Hematopoietic multipotent progenitor cell treated with erythropoietin and hydrocortisone succinate and interleukin-3 and kit ligand, for 4 days (in vitro differentiated cells): ENCODE measurements at regions not wholly inside any gene's neighbourhood (a gene's known extent, or its start where the extent isn't known, plus 50 kb on each side); places are given as distances from the start of the nearest gene placed in this dataset.
"Not testable (repeated sequence)": the region's sequence is repeated elsewhere in the genome, so short reads cannot be mapped to it uniquely, and the experiment has no call there.

Experiments used
- DNase-seq: peaks from one replicate; pipeline ENCODE4 v3.0.0-alpha.2; 2015

DNA sequence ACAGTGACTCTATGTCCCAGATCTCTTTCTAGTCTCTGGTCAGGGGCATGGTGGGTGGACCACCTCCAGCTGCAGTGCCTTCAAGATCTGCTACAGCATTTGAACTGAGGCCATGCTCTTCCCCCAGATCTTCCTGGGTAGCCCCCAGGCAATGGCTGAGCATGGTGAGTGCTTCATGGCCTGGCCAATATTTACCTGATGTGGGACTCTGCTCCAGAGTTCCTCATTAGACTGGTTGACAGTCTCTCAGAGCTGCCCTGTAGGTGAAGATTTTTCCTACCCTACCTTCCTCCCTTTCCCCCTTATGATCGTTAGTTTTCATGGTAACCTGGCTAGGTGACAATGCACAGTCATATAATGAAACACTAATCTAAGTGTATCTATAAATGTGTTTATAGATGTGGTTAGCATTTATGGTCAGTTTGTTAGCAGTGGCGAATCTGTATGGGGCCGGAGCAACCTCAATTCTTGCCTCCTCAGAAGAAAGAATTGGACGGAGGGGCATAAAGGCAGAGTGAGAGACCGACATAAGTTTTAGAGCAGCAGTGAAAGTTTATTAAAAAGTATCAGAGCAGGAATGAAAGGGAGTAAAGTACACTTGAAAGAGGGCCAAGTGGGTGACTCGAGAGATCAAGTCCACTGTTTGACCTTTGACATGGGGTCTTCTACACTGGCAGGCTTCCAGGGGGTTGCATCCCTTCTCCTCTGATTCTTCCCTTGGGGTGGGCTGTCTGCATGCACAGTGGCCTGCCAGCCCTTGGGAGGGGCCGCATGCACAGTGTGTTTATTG is 256.3 kb downstream of the CD83 start:
- no peak for DNase-seq

- peak; percentile 71 for DNase-seq
Observed at GRCh38 chr6:14375930-14376329, 258.4 kb downstream of the CD83 start.

DNA sequence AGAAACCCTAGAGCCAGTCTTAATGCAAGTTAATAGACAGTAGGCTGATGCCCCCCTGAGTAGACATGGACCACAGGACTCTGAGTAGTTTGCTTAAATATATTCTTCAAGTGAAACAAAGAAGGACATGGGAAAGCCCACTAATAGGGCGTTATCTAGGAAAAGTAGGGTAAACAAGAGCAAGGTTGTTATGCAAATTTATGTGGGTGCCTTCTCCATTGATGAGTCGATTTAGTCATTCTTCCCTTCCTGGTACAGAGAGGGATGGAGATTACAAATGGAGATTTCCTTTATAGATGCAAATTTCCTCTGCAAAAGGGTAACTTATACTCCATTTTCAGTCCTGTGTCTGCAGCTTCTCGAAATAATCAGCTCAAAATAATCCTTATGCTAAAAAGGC is 262.0 kb downstream of the CD83 start:
- DNase-seq: no peak

DNA sequence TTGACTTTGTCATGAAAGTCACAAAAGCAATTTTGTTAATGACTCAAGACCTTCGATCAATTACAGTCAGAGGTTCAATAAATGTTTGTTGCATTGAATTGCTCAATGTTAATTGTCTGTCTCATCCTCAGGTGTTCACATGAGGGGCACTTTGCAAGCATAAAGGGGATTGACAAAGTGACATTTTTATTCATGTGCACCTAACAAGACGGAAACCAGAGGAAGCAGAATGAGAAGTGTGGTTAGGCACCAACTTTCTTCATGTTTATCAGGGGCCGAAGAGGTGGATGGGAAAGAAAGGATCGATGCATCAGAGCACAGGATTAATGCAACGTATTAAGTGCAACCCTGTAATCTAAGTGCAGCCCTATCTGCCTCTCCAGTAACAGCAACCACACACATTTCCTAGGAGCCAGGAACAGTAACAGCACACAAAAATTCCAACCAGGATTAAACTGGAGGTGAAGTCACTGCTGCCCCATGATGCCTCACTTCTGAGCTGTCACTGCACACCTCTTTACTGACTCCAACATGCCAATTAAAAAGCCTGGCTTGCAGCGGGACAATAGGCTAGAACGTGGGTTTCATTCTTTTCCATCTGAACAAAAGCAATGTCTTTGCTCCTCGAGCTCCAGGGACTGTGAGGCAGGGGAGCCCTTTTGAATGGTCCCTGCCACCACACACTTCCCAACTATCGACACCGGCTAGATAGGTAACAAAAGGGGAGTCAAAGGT is 262.7 kb downstream of the CD83 start:
- DNase-seq: no peak

GRCh38 chr6:14380901-14381828 is 263.6 kb downstream of the CD83 start:
- no peak for DNase-seq

GRCh38 chr6:14381829-14382677 is 264.5 kb downstream of the CD83 start:
- no peak for DNase-seq

DNA sequence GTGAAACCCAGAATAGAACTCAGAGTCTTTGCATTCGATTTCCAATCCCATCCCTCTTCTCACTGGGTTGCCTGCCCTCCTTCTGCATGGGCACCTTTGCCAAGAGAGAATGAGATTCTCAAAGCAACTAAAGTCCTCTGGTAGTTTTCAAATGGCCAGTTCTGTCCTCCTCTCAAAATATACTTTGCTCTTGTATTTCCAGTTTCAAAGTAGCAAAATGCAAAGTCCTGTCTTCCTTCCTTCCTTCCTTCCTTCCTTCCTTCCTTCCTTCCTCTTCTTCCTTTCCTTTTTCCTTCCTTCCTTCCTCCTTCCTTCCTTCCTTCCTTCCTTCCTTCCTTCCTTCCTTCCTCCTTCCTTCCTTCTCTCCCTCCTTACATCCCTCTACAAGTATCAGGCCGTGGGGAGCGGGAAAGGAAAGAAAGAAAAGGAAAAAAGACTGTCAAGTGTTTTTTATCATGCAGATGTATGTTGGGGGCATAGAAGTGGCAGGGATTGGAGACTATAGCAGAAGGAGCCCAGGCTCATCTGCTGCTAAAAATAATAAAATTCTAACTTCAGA is 265.2 kb downstream of the CD83 start:
- no peak for DNase-seq

DNA sequence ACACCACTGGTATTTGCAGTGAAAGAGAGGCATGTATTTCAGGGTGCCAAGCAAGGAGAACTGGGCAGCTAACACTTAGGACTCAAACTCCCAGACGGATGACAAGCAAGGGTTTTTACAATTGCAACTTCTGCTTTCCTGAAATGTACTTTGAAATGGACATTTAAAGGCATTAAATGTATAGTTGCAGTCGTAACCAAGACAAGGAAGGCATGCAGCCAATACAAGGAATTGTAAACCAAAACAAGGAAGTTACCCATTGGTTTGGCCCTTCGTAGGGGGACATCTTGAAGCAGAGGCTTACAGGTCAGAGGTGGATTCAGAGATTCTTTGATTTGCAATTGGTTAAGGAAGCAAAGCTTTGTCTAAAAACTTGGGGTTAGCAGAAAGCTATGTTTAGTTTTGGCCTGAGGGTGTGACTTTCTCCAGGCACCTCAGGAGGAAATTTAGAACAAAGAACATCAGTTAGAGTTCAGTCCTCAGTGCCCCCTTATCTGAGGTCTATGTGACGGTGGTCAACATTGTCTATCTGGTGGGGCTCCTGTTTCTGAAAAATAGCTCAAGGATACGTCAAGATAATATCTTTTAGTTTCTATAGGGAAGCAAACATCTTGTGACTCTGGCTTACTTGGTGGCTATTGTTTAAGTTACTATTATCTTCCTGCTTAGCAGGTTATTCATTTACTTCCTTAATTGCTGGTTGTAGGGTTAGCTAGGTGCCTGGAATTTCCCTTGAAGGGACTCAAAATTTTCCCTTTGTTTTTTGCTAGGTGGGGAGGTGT is 266.0 kb downstream of the CD83 start:
- DNase-seq: peak; percentile 65

GRCh38 chr6:14384175-14384949 is 266.8 kb downstream of the CD83 start:
- no peak for DNase-seq

DNA sequence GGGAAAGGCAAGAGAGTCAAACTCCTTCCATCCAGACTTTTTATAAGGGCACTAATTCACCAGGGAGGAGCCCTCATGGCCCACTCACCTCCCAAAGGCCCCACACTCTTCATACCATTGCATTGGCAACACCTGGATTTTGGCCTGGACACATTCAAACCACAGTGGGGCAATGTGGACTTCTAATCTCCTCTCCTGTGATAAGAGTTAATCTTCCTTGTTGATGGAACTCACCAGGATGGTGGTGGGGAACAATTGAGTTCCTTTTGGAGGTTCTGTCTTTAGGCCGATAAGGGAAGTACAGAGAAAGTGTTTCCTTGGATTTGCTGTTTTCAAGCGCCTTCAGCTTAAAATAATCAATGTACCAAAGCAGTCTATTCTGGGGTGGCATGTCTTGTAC is 268.7 kb downstream of the CD83 start:
- DNase-seq: no peak

DNA sequence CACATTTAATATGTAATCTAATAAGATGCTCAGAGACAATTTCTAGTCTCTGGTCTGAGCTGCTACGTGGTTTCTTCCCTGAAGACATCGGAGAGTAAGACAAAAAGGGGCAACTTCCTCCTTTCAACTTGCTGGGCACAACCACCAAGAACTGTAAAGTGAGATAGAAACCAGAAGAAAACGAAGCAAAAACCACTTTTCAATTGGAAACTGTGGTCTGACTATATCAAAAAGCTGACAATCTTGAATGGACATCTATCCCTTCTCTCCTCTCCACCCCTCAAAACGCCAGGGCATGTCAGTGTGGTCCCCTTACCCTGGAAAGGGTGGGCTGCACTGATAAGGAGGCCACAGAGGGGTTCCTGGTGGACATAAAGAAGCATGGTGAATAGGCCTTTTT is 269.1 kb downstream of the CD83 start:
- DNase-seq: peak; percentile 86

GRCh38 chr6:14388371-14388770 is 270.8 kb downstream of the CD83 start:
- no peak for DNase-seq

- DNase-seq: not testable (repeated sequence)
Observed at GRCh38 chr6:14389776-14390175, 272.2 kb downstream of the CD83 start.

- no peak for DNase-seq
Observed at GRCh38 chr6:14390805-14391204, 273.2 kb downstream of the CD83 start.

GRCh38 chr6:14393910-14394309 is 276.3 kb downstream of the CD83 start:
- DNase-seq: no peak

GRCh38 chr6:14396392-14396791 is 278.8 kb downstream of the CD83 start:
- DNase-seq: no peak

DNA sequence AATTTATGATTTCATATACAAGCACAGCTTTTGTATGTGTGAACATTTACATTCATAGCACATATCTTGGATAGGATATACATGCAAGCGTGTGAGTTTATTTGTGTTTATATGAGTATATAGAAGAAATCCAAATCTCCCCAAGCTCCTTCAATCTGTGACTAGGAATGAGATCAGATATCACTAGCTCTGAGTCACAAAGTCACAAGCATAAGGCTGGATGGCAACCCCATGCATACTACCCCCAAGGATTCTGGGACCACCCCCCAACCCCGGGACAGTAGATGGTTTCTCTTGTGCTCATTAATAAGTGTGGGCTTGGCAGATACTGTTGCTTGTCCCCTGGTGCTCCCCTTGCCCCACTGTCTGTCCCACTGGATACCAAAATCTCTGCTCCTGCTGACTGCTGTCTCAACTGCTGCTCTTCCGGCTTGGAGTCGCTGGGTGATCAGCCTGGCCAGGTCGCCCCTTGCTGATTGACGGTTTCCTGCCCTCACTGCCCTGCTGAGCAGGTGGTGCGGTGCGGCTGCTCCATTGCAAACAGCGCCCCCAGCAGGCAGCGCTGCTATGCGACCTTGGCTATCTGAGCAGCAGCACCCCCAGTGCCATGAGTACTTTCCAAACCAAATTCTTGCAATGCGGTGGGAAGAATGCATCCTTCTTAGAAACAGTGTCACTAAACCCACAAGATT is 279.4 kb downstream of the CD83 start:
- peak; percentile 31 for DNase-seq

DNA sequence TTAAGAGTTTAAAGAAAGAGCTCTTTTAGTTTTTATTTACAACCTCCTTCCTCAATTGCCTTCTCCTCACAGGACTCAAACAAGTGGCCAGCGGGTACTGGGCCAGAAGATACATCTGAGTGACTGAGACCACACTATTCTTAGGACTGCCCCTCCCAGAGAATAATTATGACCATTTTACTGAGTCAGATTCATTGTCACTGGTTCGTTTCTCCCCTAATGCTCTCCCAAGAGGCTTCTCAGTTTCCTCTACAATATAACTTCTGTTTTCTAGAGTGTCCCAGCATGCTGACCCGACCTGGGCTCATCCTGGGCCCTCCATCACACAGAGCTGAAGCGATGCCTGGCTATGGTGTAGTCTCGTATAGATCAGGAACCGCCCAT is 279.9 kb downstream of the CD83 start:
- no peak for DNase-seq

- no peak for DNase-seq
Observed at GRCh38 chr6:14398953-14399352, 281.4 kb downstream of the CD83 start.

DNA sequence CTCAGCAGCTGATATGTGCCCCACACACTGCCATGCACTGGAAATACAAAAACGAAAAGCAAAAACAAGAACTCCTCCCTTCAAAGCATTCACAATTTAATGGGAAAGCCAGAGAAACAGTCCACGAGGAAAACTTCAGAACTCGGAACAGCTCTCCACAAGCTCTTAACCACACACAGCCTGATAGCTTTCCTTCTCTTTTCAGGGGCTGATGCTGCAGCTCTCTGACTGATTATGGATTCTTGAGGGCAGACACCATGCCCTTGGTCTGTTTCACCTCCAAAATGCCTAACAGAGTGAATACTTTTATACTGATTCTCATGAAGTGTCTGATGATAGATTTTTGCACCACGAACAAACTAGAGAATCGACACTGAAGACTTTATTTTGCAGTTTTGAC is 282.1 kb downstream of the CD83 start:
- DNase-seq: no peak
